Activated CD4-positive, alpha-beta T cell treated with anti-CD3 and anti-CD28 coated beads, Interleukin-10, Interleukin-2, amounts not matched to agents 100 ng/mL and 50 ng/mL, durations not matched to agents 16 hours and 8 hours (primary cell): ENCODE measurements at regions not wholly inside any gene's neighbourhood (a gene's known extent, or its start where the extent isn't known, plus 50 kb on each side); places are given as distances from the start of the nearest gene placed in this dataset.

ENCODE experiments used
- DNase-seq: peaks from one replicate; pipeline ENCODE4 v3.0.0-alpha.2; 2020

DNA sequence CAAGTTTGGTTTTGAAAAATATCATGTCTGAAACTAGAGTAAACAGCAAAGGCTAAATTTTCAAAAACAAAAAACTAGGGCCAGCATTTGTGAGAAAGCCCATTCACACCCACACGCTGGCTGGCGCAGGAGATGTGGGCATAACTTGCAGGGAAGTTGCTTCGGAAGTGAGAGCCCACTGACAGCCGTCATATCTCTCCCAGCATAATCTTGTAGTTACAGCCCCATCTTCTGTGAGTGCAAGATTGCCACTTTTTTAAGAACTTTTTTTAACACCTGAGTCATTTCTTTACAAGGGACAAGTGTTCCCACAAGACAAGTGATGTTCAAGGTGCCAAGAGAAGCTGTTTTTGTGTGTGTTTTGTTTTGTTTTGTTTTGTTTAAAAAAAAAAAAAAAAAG is 212.5 kb upstream of the CNR1 start:
- no peak for DNase-seq

- no peak for DNase-seq
Measured at GRCh38 chr6:88377976-88378568, 211.9 kb upstream of the CNR1 start.

- DNase-seq: no peak
Measured at GRCh38 chr6:88376768-88377387, 210.7 kb upstream of the CNR1 start.

DNA sequence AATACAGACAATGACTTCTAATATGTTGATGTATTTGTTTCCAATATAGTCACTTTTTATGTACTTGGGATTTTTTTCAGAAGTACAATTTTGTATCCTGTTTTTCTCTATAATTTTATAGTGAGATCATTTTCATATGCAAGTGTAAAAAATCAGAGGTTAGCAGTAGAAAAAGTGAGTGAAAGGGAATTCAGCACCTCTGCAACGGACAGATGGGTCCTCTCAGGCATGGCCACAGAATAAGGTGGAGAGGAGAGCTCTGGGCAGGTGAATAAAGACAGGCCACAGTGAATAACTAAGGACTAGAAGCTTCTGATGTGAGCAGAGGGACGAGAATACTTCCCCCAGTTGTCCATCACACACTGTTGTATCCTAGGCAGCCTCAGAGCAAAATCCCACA is 210.1 kb upstream of the CNR1 start:
- DNase-seq: no peak

DNA sequence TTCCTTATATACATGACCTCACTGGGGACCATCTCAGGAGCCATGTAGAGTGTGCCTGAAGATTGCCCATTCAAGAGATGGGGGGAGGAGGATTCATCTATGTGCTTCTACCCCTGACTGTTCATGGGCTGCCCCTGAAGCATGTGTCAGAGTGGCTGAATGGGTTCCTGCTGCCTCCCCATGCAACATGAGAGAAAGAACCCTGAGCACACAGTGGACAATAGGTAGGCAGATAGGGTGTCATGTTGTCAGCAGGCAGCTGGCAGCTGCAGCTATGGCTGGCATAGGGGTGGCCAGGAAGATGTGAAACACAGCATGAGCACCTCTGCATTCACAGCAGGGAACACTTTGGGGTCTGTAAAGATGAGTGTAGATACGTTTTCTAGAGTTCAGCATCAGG is 208.4 kb upstream of the CNR1 start:
- no peak for DNase-seq

- DNase-seq: no peak
Measured at GRCh38 chr6:88371480-88371879, 205.3 kb upstream of the CNR1 start.

- no peak for DNase-seq
Measured at GRCh38 chr6:88370127-88370710, 204.1 kb upstream of the CNR1 start.

- no peak for DNase-seq
Measured at GRCh38 chr6:88369262-88369661, 203.1 kb upstream of the CNR1 start.

DNA sequence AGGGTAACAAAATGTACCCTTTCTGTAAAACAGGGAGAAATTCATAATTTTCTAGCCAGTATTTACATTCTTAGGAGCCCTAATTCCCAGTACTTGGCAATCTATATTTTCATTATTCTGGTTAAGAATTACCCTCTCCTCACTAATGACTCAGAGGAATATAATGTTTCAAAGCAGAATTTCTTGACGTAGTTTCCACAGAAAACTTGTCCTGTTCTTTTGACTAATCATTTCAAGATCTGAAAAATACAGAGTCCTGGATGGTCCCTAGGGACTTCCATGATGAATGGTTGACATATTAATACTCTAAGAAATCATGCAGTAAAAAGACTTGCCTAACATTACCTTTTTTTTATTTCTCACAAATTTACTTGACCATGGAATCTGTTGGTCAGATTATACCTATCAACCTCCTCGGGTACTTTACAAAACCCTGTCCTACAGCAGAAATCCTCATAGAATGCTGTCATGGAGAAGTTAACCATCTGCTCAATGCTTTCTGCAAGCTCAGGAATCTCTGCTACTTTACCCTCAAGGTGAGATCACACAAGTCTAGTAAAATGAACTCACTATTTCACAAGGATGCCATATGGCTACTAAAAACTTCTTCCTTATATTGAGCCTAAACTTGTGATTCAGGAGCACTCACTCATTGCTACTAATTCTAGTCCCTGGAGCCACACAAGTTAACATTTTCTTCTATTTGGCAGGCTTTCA is 202.1 kb upstream of the CNR1 start:
- DNase-seq: no peak

- DNase-seq: no peak
Measured at GRCh38 chr6:88367248-88367647, 201.1 kb upstream of the CNR1 start.

- DNase-seq: no peak
Measured at GRCh38 chr6:88366672-88367071, 200.5 kb upstream of the CNR1 start.

DNA sequence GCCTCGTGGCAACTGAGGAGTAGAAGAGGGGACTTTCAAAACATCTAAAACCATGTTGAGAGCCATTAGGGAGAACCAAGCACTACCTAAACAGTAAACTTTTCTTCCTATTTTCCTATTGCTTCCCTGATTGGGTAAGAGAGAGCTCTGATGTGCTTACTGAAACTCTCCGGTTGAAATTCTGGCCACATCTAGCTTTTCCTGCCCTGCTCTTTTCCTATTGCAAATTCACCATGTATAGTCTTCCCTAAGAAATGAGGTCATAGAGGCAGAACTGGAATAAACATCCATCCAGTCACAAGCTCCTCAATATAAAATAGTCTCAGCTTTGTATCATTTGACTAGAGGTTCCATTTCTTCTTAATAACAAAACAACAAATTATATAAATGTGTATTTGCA is 199.5 kb upstream of the CNR1 start:
- no peak for DNase-seq

- DNase-seq: no peak
Measured at GRCh38 chr6:88365230-88365629, 199.1 kb upstream of the CNR1 start.

- no peak for DNase-seq
Measured at GRCh38 chr6:88361754-88362153, 195.6 kb upstream of the CNR1 start.

DNA sequence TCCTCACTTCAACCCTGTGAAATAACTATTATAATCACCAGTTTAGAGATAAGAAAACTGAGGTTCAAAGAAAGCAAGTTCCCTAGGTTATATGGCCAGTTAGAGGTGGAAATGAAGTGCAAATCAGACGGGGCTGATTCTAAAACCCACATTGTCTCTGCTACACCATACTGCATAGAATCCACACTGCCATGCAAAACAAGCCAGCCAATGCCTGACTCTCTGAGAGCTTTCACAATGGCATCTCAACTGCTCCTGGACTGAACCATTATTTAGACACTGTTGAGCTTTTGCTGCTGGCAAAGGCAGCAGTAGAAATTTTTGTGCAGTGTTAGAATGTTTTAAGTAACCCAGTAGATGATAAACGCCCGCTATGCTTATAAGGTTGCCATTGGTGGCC is 195.2 kb upstream of the CNR1 start:
- no peak for DNase-seq

- no peak for DNase-seq
Measured at GRCh38 chr6:88360203-88360797, 194.2 kb upstream of the CNR1 start.

DNA sequence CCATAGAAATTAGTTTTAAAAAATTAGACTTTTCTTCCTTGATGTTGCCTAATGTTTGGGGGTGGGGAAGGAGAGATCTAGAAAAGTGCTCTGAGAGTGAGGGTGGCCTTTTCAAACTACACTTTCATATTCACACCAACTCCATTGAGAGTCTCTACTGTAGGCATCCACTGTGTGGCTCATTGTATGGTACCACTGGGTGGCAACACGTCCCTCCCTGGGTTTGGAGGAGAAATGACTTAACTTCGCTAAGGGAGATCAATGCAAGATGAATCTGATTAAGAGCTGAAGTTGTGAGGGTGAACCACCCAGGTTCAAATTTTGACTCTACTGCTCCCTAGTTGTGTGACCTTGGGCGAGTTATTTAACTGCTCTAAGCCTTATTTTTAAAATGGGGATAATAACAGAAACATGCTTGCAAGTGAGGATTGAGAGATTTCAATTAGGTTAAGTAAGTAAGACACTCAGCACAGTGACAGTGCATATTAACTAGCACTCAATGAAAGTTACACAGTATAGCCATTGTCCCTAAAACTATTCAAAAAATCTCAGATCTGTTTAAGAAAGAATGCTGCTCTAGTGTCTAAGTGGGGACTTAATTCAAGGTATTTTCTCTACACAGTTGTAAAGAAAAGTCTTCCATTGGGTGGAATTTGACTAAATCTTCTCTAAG is 193.5 kb upstream of the CNR1 start:
- no peak for DNase-seq

DNA sequence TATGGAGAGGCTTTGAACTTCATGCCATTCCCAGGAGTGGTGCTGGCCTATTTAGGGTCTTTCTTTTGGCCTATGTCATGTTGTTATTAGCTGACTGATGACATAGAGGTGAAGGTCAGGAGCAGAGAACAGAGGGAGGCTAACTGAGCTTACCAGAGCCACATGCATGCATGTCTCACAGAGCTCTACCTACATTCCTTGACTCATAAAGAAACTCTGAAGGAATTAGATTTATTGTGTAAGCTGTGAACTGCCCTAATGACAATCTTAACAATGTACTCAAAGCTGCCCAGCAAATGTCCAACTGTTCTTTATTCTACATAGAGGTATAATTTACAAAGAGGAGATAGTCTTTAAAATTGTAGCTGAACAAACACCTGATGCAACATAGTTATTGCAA is 192.7 kb upstream of the CNR1 start:
- no peak for DNase-seq

- no peak for DNase-seq
Measured at GRCh38 chr6:88349511-88349910, 183.4 kb upstream of the CNR1 start.

DNA sequence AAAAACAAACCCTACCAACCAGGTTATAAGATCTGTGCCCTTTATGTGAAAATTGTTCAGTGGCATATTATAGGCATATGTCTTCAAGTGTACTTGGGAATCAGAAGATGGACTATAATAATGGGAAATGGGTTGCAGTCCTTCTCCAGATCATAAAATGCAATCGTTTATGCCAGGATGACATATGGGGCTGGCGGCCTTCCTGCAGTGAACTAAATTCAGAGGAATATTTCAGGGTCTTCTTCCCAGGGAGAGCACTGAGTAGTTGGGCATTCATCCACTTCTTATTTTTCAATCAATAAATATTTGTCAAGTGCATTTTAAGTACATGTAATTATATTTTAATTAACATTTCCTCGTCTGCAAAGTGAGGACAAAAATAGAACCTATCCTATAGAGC is 176.2 kb upstream of the CNR1 start:
- no peak for DNase-seq

- DNase-seq: no peak
Measured at GRCh38 chr6:88339761-88340160, 173.6 kb upstream of the CNR1 start.

DNA sequence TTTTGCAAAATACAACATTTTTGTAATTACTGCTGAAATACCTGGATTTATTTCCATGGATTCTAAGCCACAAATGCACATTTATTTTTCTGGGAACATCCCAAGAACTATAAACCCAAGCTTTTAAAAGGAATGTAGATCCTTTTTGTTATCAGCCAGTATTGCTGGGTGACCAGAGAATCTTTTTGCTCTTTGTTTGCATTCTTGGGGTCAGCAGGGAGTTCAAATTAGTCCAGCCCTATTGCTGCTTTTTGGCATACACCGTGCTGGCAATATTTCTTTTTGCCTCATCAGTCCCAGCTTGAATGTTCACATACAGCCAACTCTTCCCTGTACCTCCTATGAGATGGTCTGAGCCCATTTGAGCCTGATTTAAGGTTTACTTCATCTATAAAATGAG is 155.2 kb upstream of the CNR1 start:
- DNase-seq: no peak

GRCh38 chr6:88311561-88311960 is 145.4 kb upstream of the CNR1 start:
- DNase-seq: no peak
